RWPE2 (cell line): ENCODE measurements at regions not wholly inside any gene's neighbourhood (a gene's known extent, or its start where the extent isn't known, plus 50 kb on each side); places are given as distances from the start of the nearest gene placed in this dataset.
"Not testable (repeated sequence)": the region's sequence is repeated elsewhere in the genome, so short reads cannot be mapped to it uniquely, and the experiment has no call there.

Experiments used
- ATAC-seq: fragments of 200-7000 bp; cut with Tn5 transposase; 3 replicates; pipeline ENCODE4 v1.9.1; 2021; ENCODE audit warnings: low read depth
- DNase-seq: peaks from one replicate; pipeline ENCODE4 v3.0.0-alpha.2; 2020; ENCODE audit warnings: low spot score
- H3K27ac ChIP-seq: fragments of 450-650 bp; 2 replicates; pipeline ENCODE4 v1.5.1; 2017; ENCODE audit warnings: mild to moderate bottlenecking; ENCODE audit not compliant: poor library complexity, severe bottlenecking
- H3K27me3 ChIP-seq: fragments of 250-450 bp; sonication (Bioruptor Pico); 2 replicates; pipeline ENCODE4 v1.5.1; 2021; ENCODE audit warnings: mild to moderate bottlenecking, moderate library complexity; ENCODE audit not compliant: insufficient read depth, poor library complexity, severe bottlenecking
- H3K36me3 ChIP-seq: fragments of 250-450 bp; sonication (Bioruptor Pico); 2 replicates; pipeline ENCODE4 v1.5.1; 2020; ENCODE audit warnings: low read depth, mild to moderate bottlenecking, moderate library complexity
- H3K4me1 ChIP-seq: fragments of 250-450 bp; sonication (Bioruptor Pico); 2 replicates; pipeline ENCODE4 v1.5.1; 2021; ENCODE audit warnings: mild to moderate bottlenecking, moderate library complexity; ENCODE audit not compliant: insufficient read depth, poor library complexity, severe bottlenecking
- H3K4me3 ChIP-seq: fragments of 250-450 bp; sonication (Bioruptor Pico); 2 replicates; pipeline ENCODE4 v1.5.1; 2021; ENCODE audit warnings: mild to moderate bottlenecking, moderate library complexity; ENCODE audit not compliant: severe bottlenecking
- H3K9me3 ChIP-seq: fragments of 250-450 bp; sonication (Bioruptor Pico); 2 replicates; pipeline ENCODE4 v1.5.1; 2021; ENCODE audit warnings: mild to moderate bottlenecking, moderate library complexity; ENCODE audit not compliant: severe bottlenecking
- TF ChIP-seq, protein P1 (sequence below): fragments of 450-650 bp; IDR thresholded peaks from one replicate; pipeline ENCODE4 v1.5.1; 2017; ENCODE audit warnings: mild to moderate bottlenecking, moderate library complexity; ENCODE audit not compliant: poor library complexity, severe bottlenecking

DNA sequence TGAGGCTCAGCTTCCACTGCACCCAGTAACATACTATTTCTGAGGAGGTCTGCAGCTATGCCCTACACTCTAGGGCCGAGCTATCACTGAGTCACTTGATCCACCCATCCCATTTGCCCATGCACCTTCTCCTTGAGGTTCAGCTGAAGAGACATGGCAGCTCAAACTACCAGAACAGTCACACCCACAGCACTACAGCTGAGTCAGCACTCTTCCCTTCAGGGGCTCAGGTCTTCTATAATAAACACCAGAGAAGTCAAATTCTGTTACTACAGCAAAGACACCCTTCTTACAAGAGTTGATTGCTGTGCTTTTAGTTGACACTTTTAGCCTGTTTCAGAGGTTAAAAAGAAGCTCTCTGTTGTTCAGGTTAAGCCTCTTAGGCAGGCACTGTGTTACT lies 1696.4 kb upstream of the ADGRL3 start:
- H3K27ac ChIP-seq: no peak overlapping the region
- H3K4me3 ChIP-seq: no peak overlapping the region
- DNase-seq (no peak), ATAC-seq (no peak)
- no peaks in the 10 kb centered on the region for H3K36me3 ChIP-seq
- no peaks in the 10 kb centered on the region for H3K27me3 ChIP-seq
- no peaks in the 10 kb centered on the region for H3K9me3 ChIP-seq
- H3K4me1 ChIP-seq: no peaks in the 10 kb centered on the region
- TF ChIP-seq, protein P1, sequence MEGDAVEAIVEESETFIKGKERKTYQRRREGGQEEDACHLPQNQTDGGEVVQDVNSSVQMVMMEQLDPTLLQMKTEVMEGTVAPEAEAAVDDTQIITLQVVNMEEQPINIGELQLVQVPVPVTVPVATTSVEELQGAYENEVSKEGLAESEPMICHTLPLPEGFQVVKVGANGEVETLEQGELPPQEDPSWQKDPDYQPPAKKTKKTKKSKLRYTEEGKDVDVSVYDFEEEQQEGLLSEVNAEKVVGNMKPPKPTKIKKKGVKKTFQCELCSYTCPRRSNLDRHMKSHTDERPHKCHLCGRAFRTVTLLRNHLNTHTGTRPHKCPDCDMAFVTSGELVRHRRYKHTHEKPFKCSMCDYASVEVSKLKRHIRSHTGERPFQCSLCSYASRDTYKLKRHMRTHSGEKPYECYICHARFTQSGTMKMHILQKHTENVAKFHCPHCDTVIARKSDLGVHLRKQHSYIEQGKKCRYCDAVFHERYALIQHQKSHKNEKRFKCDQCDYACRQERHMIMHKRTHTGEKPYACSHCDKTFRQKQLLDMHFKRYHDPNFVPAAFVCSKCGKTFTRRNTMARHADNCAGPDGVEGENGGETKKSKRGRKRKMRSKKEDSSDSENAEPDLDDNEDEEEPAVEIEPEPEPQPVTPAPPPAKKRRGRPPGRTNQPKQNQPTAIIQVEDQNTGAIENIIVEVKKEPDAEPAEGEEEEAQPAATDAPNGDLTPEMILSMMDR: no peak

DNA sequence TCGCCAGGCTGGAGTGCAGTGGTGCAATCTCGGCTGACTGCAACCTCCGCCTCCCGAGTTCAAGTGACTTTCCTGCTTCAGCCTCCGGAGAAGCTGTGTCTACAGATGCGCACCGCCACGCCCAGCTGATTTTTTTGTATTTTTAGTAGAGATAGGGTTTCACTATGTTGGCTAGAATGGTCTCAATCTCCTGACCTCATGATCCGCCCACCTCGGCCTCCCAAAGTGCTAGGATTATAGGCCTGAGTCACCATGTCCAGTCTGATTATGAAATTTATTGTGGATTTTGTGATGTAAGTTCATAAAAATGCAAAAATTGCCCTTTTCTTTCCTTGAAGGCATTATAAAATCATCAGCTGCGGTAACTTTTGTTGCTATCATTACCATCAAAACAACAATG lies 1688.3 kb upstream of the ADGRL3 start:
- not testable (repeated sequence) for DNase-seq, H3K9me3 ChIP-seq, H3K27me3 ChIP-seq, ATAC-seq, H3K36me3 ChIP-seq, H3K4me1 ChIP-seq, H3K27ac ChIP-seq, H3K4me3 ChIP-seq

DNA sequence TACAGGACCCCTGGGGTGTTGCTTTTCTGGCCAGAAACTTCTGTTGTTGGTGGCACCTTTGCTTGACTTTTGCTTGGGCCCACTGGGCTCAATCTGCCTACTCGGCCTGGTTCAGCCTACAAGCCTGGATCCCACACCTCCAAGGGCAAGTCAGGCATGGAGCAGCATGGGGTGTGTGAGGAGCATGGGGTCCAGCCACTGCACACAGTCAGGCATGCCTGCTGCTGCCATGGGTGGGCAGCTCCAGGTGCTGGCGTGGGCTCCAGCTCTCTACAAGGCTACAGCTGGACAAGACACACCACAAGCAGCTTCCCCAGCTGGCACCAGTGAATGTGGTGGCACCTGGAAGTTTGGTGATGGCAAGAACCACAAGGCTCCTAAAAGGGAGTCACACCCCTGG lies 1683.1 kb upstream of the ADGRL3 start:
- TF ChIP-seq, protein P1: no peak
- Histone ChIP-seq H3K27ac (no peak overlapping the region), H3K27me3 (peaks cover 8% of the 10 kb centered on the region), H3K4me3 (no peak overlapping the region), H3K9me3 (no peaks in the 10 kb centered on the region), H3K4me1 (no peaks in the 10 kb centered on the region), H3K36me3 (no peaks in the 10 kb centered on the region)
- ATAC-seq (no peak), DNase-seq (no peak)

DNA sequence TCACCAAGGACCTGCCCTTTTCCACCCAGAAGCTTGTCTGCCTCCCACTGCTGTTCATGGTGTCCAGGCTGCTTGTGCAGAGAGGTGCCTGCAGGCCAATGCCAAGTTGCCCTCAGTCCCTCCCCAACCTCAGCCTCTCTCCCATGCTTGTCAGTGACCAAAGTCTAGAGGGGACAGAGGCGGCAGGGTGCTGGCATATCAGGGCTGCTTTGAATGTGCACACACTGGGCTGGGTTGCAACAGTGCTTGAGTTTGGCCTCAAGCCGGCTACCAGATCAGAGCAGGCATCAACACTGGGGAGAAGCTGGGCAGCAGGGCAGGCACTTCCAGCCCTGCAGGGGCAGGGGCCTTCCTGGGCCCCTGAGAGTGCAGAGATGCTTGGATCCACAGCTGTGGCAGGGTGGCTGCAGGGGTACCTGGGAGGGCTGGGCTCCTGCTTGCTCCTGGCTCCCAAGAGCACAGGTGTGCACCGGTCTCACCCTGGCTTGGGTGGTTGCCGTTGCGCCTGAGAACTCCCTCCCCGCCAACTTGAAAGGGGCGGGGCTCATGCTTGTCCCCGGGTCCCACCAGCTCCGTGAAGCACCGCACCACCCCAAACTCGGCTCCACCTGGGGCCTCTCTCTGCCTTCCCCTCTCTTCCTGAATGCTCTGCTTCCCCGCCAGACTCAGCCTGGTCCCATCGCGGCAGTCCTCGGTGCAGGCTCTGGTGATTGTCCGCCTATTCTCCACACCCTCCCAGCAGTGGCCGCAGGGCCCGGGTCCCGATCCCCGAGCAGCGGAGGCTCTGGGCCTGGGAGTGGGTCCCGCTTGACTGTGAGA lies 1681.9 kb upstream of the ADGRL3 start:
- Histone ChIP-seq H3K36me3 (no peaks in the 10 kb centered on the region), H3K9me3 (no peaks in the 10 kb centered on the region), H3K4me1 (no peaks in the 10 kb centered on the region), H3K4me3 (no peak overlapping the region), H3K27ac (no peak overlapping the region), H3K27me3 (peaks cover 8% of the 10 kb centered on the region)
- ATAC-seq (no peak; the same call in 2 of the 3 replicates), DNase-seq (no peak)
- TF ChIP-seq, protein P1: no peak

DNA sequence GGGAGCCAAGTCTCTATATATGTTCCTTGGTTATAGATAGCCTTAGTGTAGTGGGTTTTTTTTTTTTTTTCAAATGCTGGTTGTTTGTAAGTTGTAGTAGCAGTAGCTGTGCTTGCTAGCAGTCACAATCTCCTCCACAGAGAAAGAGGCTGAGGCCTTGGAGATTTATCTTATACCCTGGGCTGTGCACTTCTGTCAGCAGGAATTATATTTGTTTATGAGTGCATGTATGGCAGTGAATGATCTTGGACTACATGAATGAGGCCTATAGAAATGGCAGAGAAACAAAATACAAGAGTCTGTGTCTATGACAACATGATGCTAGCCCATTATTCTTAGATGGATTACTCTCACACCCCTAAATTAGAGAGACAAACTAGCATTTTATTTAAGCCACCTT lies 1674.2 kb upstream of the ADGRL3 start:
- Histone ChIP-seq H3K9me3 (no peaks in the 10 kb centered on the region), H3K27me3 (peaks cover 1% of the 10 kb centered on the region), H3K27ac (no peak overlapping the region), H3K4me1 (no peaks in the 10 kb centered on the region), H3K4me3 (no peak overlapping the region), H3K36me3 (no peaks in the 10 kb centered on the region)
- DNase-seq (no peak), ATAC-seq (no peak)
- TF ChIP-seq, protein P1: no peak
